GM23248 (cell line): ENCODE measurements at regions not wholly inside any gene's neighbourhood (a gene's known extent, or its start where the extent isn't known, plus 50 kb on each side); places are given as distances from the start of the nearest gene placed in this dataset.

ENCODE experiments used
- DNase-seq: peaks from one replicate; pipeline ENCODE4 v3.0.0-alpha.2; 2015
- H2AFZ ChIP-seq: fragments of 200-600 bp; sonication (generic); 2 replicates; pipeline ENCODE4 v1.6.1; 2016; ENCODE audit warnings: antibody characterized with exemption
- H3F3A ChIP-seq: fragments of 200-600 bp; sonication (generic); 2 replicates; pipeline ENCODE4 v1.6.1; 2016; ENCODE audit warnings: mild to moderate bottlenecking, antibody characterized with exemption, mixed run types; ENCODE audit not compliant: insufficient read depth
- H3K27ac ChIP-seq: fragments of 200-600 bp; sonication (generic); 2 replicates; pipeline ENCODE4 v1.5.1; 2016; ENCODE audit warnings: mild to moderate bottlenecking
- H3K27me3 ChIP-seq: fragments of 200-600 bp; sonication (generic); replicated peaks from 2 replicates; pipeline ENCODE4 v1.6.1; 2016; ENCODE audit warnings: mild to moderate bottlenecking; ENCODE audit not compliant: insufficient read depth
- H3K36me3 ChIP-seq: fragments of 200-600 bp; sonication (generic); 2 replicates; pipeline ENCODE4 v1.6.1; 2016; ENCODE audit warnings: low read depth, mild to moderate bottlenecking
- H3K4me1 ChIP-seq: fragments of 200-600 bp; sonication (generic); 2 replicates; pipeline ENCODE4 v1.6.1; 2016; ENCODE audit warnings: mild to moderate bottlenecking; ENCODE audit not compliant: insufficient read depth
- H3K4me2 ChIP-seq: fragments of 200-600 bp; sonication (generic); one replicate; pipeline ENCODE4 v1.6.1; 2016; ENCODE audit warnings: mild to moderate bottlenecking; ENCODE audit not compliant: unreplicated experiment
- H3K4me3 ChIP-seq: fragments of 200-600 bp; sonication (generic); 2 replicates; pipeline ENCODE4 v1.5.1; 2016; ENCODE audit warnings: mild to moderate bottlenecking
- H3K79me2 ChIP-seq: fragments of 200-600 bp; sonication (generic); 2 replicates; pipeline ENCODE4 v1.6.1; 2016; ENCODE audit warnings: mild to moderate bottlenecking; ENCODE audit not compliant: insufficient read depth
- H3K9ac ChIP-seq: fragments of 200-600 bp; sonication (generic); 2 replicates; pipeline ENCODE4 v1.6.1; 2016; ENCODE audit warnings: mild to moderate bottlenecking
- H3K9me2 ChIP-seq: fragments of 200-600 bp; sonication (generic); 2 replicates; pipeline ENCODE4 v1.6.1; 2016; ENCODE audit warnings: mixed run types, mild to moderate bottlenecking, moderate library complexity; ENCODE audit not compliant: insufficient read depth
- H3K9me3 ChIP-seq: fragments of 200-600 bp; sonication (generic); one replicate; pipeline ENCODE4 v1.6.1; 2017; ENCODE audit warnings: low read depth
- H4K20me1 ChIP-seq: fragments of 200-600 bp; sonication (generic); 2 replicates; pipeline ENCODE4 v1.6.0; 2016; ENCODE audit not compliant: insufficient read depth
- EZH2 ChIP-seq: fragments of 200-600 bp; sonication (generic); IDR thresholded peaks from 2 replicates; pipeline ENCODE4 v1.6.1; 2018; ENCODE audit warnings: antibody characterized with exemption, mild to moderate bottlenecking; ENCODE audit not compliant: insufficient read depth, poor library complexity, severe bottlenecking
- EZH2phosphoT487 ChIP-seq: fragments of 200-600 bp; sonication (generic); IDR thresholded peaks from 2 replicates; pipeline ENCODE4 v1.6.1; 2018; ENCODE audit warnings: antibody characterized with exemption, moderate library complexity, mild to moderate bottlenecking, low read depth; ENCODE audit not compliant: insufficient read depth
- WGBS, 2 experiments: methylation state at CpG; one replicate each; pipeline ENCODE4 v1.1.6; 2015 to 2017; ENCODE audit warnings: low lambda C conversion rate in 2 of 2, low coverage in 1 of 2; ENCODE audit errors: missing lambda C conversion rate in 2 of 2; 5-methylcytosine and 5-hydroxymethylcytosine counted together
- in situ Hi-C: fragments of 300-500 bp; cut with MboI; formaldehyde crosslinking; loops from 2 replicates; pipeline ENCODE4 v1.15.0; 2020

DNA sequence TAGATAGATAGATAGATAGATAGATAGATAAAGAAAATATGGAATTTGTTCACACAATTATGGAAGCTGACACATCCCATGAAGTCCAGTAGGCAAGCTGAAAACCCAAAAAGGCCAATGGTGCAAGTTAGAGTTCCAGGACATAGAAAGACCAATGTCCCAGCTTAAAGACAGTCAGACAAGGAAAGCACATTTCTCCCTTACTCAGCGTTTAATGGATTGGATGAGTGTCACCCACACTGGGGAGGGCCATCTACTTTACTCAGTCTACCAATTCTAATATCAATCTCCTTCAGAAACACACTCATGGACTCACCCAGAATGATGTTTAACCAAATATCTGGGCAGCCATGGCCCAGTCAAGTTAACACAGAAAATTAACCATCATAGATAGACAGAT, 327.7 kb upstream of the CDH11 start:
- H3K27me3 ChIP-seq, result no peaks in the 10 kb centered on the region
- no peaks in the 10 kb centered on the region for H3F3A ChIP-seq
- H3K79me2 ChIP-seq, result no peaks in the 10 kb centered on the region
- no peak overlapping the region for H3K4me3 ChIP-seq
- no peaks in the 10 kb centered on the region for H3K9me3 ChIP-seq
- no peaks in the 10 kb centered on the region for H3K36me3 ChIP-seq
- in situ Hi-C loops, result no loop called here
- H3K4me1 ChIP-seq, result peaks cover 17% of the 10 kb centered on the region
- H3K9ac ChIP-seq, result no peak overlapping the region
- no peak overlapping the region for H3K27ac ChIP-seq
- WGBS, 2 experiments, result 81 to 88% methylated on average over 1 of the region's 1 CpG
- no peak overlapping the region for H2AFZ ChIP-seq
- no peaks in the 10 kb centered on the region for H3K9me2 ChIP-seq
- no peak for TF ChIP-seq EZH2
- no peak for TF ChIP-seq EZH2phosphoT487
- no peak overlapping the region for H3K4me2 ChIP-seq
- no peak for DNase-seq
- no peaks in the 10 kb centered on the region for H4K20me1 ChIP-seq

- no peak overlapping the region for H2AFZ ChIP-seq
- TF ChIP-seq EZH2, result no peak
- in situ Hi-C loops, result no loop called here
- H4K20me1 ChIP-seq, result no peaks in the 10 kb centered on the region
- DNase-seq, result no peak
- H3K4me3 ChIP-seq, result no peak overlapping the region
- H3K9me2 ChIP-seq, result no peaks in the 10 kb centered on the region
- peaks cover 17% of the 10 kb centered on the region for H3K4me1 ChIP-seq
- H3K27me3 ChIP-seq, result no peaks in the 10 kb centered on the region
- H3K4me2 ChIP-seq, result no peak overlapping the region
- no peaks in the 10 kb centered on the region for H3K36me3 ChIP-seq
- WGBS, 2 experiments, result 57% methylated on average over 2 of the region's 2 CpGs
- H3K27ac ChIP-seq, result no peak overlapping the region
- H3K9ac ChIP-seq, result no peak overlapping the region
- H3K79me2 ChIP-seq, result no peaks in the 10 kb centered on the region
- H3K9me3 ChIP-seq, result no peaks in the 10 kb centered on the region
- H3F3A ChIP-seq, result no peaks in the 10 kb centered on the region
Measured at GRCh38 chr16:65446427-65446826, 324.6 kb upstream of the CDH11 start.

DNA sequence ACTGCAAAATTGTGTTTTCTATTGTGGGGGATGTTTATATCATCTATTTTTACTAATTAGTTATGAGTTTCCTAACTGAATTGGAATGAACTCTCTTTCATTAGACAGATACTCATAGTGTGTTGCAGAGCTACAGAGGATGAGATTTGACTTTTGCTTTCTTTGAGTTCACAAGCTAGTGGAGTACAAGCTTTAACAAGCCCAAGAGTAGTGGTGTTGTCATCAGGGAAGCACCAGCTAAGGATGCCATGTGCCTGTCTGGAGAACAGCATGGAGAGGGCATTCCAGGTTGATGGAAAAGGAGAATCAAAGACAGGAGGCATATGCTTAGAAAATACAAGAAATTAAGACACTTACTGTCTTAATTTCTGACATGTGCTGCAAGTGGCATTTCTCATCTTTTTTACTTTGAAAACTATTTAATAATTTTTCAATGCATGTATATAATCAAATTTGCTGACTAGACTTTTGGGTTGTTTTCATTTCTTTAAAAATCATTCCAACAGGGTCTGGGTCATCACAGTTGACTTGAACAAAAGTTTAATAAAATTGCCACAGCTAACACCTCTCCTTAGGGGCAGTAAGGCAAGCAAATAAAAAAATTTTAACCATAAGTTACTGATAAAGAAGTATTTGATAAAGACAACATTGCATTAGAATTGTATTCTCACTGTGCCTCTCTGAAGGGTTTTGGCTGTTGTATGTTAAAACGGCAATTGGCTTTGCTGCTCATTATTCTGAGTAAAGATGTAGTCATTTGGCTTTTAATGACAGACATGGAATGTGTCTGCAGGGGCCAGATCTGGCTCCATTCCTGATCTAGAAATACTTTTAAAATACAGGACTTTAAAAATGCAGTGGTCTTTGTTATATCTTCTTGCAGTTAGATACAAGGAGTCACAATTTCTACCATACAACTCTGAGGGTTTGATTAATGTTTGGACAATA, 323.7 kb upstream of the CDH11 start:
- H3K79me2 ChIP-seq, result no peaks in the 10 kb centered on the region
- no peak for TF ChIP-seq EZH2
- no peak for TF ChIP-seq EZH2phosphoT487
- no peaks in the 10 kb centered on the region for H3K27me3 ChIP-seq
- no peak overlapping the region for H3K27ac ChIP-seq
- peak overlapping the region; percentile 0 for H3K4me2 ChIP-seq
- no peaks in the 10 kb centered on the region for H4K20me1 ChIP-seq
- no peak overlapping the region for H2AFZ ChIP-seq
- no peaks in the 10 kb centered on the region for H3F3A ChIP-seq
- in situ Hi-C loops, result no loop called here
- DNase-seq, result peak; percentile 52
- H3K36me3 ChIP-seq, result no peaks in the 10 kb centered on the region
- no peak overlapping the region for H3K4me3 ChIP-seq
- H3K9ac ChIP-seq, result no peak overlapping the region
- no peaks in the 10 kb centered on the region for H3K9me2 ChIP-seq
- peaks cover 17% of the 10 kb centered on the region for H3K4me1 ChIP-seq
- WGBS, 2 experiments, result 9 to 16% methylated on average over 1 of the region's 1 CpG
- no peaks in the 10 kb centered on the region for H3K9me3 ChIP-seq

GRCh38 chr16:65441501-65441900, 319.6 kb upstream of the CDH11 start:
- H3K4me2 ChIP-seq, result no peak overlapping the region
- H3K9me2 ChIP-seq, result no peaks in the 10 kb centered on the region
- no peaks in the 10 kb centered on the region for H3K79me2 ChIP-seq
- H3K9me3 ChIP-seq, result no peaks in the 10 kb centered on the region
- in situ Hi-C loops, result no loop called here
- no peak for DNase-seq
- H3F3A ChIP-seq, result no peaks in the 10 kb centered on the region
- no peaks in the 10 kb centered on the region for H3K27me3 ChIP-seq
- no peaks in the 10 kb centered on the region for H3K36me3 ChIP-seq
- H3K27ac ChIP-seq, result no peak overlapping the region
- H4K20me1 ChIP-seq, result no peaks in the 10 kb centered on the region
- no peak overlapping the region for H3K9ac ChIP-seq
- 61 to 69% methylated on average over 2 of the region's 2 CpGs for WGBS, 2 experiments
- peaks cover 17% of the 10 kb centered on the region for H3K4me1 ChIP-seq
- TF ChIP-seq EZH2 (no peak), EZH2phosphoT487 (no peak)
- H3K4me3 ChIP-seq, result no peak overlapping the region
- H2AFZ ChIP-seq, result no peak overlapping the region
